ENCODE measurements at regions not wholly inside any gene's neighbourhood (a gene's known extent, or its start where the extent isn't known, plus 50 kb on each side); places are given as distances from the start of the nearest gene placed in this dataset.

DNA sequence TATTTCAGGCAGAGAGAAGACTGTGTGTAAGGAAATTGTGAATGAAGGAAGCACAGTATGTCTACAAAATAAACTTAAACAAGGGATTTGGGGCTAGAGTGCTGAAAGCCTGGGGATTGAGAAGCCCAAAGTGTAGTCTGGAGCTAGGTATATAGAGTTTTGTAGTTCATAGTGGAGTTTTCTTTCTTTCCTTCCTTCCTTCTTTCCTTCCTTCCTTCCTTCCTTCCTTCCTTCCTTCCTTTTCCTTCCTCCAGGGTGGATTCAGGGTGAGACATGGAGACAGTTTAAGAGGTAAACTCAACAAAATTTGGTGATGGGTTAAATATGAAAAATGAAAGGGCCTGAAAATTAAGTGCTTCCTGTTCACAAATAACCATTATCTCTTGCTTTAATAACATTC lies 757.8 kb upstream of the CXADR start:
- DNase-seq (ENCODE audit: low read depth), result no peak

DNA sequence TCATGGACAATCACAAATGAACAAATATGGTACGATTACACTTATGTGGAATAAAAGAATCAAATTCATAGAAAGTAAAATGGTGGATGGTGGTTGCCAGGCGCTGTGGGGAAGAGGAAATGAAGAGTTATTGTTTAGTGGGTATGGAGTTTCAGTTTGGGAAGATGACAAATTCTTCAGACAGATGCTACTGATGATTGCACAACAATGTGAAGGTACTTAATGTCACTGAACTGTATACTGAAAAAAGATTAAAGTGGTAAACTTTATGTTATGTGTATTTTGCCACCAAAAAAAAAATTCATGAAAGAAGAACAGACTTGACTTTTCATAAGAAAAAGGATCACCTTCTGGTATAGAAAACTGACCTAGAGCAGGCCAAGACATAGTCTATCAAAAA lies 745.6 kb upstream of the CXADR start:
- no peak for DNase-seq (ENCODE audit: low read depth)

DNA sequence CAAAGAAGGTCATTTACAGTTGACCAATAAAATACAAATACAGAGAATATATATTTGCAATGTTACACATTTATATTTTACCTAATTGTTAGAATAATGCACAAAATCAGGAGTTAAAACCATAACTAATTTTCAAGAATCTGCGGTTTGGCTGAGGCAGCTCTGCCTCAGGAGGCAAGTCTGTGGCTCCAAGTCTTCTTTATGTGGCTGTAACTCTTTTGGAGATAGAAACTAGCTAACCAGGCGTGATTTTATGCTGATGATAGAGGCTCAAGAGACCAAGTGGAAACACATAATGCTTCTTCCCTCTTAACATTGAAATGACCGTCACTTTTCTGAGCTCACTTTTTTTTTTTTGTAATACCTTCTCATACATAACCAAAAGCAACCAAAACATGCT lies 744.7 kb upstream of the CXADR start:
- no peak for DNase-seq (ENCODE audit: low read depth)

DNA sequence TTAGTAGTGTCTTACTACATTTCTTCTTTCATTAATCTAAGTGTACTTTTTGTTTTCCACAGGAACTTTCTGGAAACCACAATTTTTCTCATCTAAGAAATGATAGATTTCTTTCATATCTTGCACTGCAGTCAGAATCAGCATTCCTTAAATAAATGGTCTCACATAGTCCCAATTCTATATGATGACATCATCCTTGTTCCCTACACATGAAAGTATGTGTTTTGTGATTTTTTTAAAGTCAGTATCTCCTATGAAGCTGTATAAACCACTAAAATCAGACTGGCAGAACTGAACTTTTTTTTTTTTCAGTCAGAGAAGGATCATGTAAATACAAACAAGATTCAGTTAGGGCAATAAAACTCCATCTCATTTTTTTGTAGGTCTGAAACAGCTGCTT lies 742.6 kb upstream of the CXADR start:
- DNase-seq (ENCODE audit: low read depth), result no peak

DNA sequence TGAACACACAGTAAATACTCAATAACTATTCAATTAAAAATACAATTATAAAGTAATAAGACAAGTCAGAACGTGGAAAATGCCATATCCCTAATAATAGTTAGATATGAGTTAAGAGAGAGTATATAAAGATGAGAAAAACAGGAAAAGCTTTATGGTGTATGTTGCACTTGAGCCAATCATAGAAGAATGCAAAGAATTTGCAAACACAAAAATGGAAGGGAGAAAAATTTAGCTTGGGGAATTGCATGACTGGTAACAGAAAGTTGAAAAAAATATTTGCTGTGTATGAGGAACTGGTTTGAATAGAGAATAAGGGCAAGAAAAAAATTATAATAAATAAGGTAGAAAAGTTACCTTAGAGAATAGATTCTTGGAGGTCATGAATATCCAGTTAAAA lies 739.6 kb upstream of the CXADR start:
- no peak for DNase-seq (ENCODE audit: low read depth)

DNA sequence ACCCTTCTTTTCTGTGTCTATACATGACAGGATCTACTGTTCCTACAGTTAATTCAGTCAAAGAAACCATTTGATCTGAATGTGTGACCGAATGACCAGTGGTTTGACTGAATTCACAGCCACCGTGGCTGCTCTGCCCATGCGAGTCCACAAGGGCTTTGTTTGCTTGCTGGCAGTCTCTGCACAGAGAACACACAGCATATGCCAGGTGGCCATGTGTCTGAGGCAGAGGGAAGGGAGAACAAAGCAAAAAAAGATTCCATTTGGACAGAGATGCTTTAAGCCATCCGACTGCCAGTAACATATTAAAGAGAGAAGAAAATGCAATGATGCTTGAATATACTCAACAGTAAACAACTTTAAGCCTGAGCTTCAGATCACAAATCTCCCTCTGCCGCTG lies 737.8 kb upstream of the CXADR start:
- no peak for DNase-seq (ENCODE audit: low read depth)

DNA sequence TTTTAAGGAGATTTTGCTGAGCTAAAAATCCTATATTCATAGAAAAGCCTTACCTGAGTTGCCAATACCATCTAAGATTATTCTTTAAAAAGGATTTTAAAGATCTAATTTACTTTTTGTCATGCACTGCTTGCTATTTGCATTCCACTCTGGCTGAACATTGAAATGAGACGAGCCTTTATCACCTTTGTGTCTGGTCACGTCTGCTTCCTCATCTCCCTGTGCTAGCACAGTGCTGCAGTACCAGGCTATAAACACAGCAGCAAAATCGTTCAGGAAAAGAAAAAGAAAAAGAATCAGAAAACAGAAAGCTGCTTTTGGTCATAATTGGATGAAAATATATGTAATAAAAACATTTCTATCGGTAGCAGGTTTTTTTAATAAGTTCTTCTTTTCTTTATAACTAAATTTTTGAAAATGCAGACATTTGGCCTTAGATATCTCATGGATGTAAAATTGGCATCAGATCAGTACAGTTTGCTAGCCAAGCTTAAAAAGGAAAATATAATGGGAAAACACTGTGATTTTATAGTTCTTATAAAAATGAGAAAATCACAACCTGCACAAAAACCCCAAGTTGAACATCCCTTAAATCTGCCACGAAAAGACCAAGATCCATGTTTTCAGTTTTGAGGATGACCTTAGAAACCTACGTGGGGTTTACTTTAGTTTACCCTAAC lies 735.7 kb upstream of the CXADR start:
- DNase-seq (ENCODE audit: low read depth), result no peak

DNA sequence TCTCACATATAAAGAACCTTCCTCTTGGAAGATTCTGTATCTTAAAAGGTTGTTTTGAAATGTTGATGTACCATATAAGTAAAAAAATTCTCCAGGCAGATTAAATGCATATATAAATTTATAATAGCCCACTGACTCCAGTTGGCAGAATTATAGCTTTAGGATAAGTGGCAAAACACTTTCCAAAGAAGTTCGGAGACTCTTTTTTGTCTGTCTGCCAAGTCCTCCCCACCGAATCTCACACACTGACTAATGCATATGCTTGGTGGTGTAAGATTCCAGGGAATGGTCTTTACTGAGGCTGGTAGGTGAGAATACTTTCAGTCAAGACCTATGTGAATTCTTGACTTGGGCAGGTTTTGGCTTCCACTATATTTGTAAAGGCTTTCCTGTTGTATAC lies 724.3 kb upstream of the CXADR start:
- DNase-seq (ENCODE audit: low read depth), result no peak

DNA sequence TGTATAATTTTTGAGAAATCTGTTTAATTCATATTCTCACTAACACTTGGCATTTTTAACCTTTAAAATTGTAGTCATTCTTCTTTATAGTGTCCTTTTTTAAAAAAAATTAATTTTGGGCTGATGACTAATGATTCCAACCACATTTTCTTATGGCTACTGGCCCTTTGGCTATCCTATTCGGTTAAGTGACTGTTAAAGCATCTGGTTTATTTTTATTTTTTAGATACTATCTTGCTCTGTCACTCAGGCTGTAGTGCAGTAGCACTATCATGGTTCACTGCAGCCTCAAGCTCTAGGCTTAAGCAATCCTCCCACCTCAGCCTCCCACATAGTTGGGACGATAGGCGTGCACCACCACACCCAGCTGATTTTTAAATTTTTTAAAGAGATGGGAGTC lies 723.2 kb upstream of the CXADR start:
- no peak for DNase-seq (ENCODE audit: low read depth)

DNA sequence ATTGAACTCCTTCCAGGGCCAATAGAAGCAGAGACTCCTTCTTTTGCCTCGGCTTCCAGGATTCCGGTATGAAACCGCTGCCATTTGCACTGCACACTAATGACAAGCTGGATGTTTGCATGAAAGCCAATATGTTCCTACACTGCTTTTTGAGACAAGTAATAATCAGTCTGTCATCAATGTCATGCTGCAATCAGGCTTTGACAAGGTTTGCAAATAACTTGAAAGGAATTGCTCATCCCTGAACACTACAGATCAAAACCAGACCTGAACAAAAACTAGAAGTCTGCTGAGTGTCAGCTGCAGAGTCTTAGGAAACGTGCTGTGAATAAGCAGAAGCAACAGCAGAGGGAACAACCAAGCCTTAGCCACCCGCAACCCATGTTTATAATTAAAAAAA lies 720.7 kb upstream of the CXADR start:
- DNase-seq (ENCODE audit: low read depth), result no peak

DNA sequence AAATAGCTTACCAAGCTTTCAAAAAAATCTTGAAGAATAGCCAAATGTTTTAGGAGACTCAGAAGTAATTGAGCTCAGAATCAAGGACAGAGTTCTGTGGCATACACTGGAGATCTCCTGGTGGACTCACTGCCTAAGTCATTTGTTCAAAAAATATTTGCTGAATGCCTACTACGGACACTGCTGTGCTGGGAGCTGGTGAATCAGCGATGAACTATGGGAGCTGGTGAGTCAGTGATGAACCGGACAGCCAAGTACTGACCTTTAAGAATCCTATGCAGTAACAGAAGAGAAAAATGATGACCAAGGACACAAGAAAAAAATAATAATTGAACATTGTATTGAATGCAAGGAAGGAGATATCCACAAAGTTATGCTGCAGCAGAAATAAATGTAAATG lies 717.9 kb upstream of the CXADR start:
- no peak for DNase-seq (ENCODE audit: low read depth)

DNA sequence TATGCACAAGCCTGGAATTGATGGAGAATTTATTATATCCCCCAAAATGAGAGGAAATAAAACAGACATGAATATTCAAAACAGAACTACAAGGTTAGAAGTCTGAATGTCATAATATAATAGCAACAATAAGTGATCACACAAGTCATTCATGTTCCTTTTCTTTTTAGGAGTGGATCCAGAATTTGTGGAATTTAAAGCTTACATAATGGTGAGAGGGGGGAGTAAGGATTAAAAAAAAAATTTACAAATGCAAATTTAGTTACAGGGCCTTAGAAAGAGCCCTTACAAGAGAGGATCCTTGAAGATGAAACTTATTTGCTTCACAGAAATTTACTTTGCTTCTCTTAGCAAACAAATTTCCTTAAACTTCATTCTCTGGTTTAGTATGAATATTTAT lies 716.1 kb upstream of the CXADR start:
- no peak for DNase-seq (ENCODE audit: low read depth)

DNA sequence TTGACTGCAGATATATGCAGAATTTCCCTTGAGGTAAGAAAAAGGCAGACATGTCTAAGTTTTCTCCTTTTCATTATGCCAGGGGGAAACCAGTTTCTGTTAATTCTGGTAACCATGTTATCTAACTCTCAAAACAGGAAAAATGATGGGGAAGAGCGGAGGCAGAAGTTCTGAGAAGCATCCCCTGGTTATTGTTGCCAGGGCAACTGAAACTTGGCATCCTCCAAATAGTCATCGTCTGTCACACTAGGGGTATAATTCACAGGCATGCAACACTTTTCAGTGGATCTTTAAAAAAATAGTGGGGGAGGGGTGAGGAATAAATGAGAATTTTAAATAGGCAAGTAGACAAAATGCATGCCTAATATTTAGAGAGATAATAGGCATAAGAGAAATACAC lies 715.3 kb upstream of the CXADR start:
- no peak for DNase-seq (ENCODE audit: low read depth)

DNA sequence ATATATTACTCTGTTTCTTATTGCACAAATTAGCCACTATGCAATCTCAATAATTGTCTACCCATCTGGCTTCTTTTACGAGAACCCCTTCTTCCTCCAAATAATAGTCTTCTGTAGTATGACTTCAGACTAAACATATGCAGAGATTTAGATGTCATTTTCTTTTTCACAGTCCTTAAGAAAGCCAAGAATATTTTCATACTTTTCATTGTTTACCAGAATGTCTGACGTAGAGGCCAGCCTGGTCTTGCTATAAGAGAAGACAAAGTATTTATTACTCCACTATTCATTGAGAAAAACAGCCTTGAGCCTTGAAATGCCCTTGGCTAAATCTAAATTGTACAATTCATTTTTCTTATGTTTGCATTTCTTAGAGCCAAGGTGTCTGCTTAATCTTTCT lies 714.9 kb upstream of the CXADR start:
- DNase-seq (ENCODE audit: low read depth), result no peak

DNA sequence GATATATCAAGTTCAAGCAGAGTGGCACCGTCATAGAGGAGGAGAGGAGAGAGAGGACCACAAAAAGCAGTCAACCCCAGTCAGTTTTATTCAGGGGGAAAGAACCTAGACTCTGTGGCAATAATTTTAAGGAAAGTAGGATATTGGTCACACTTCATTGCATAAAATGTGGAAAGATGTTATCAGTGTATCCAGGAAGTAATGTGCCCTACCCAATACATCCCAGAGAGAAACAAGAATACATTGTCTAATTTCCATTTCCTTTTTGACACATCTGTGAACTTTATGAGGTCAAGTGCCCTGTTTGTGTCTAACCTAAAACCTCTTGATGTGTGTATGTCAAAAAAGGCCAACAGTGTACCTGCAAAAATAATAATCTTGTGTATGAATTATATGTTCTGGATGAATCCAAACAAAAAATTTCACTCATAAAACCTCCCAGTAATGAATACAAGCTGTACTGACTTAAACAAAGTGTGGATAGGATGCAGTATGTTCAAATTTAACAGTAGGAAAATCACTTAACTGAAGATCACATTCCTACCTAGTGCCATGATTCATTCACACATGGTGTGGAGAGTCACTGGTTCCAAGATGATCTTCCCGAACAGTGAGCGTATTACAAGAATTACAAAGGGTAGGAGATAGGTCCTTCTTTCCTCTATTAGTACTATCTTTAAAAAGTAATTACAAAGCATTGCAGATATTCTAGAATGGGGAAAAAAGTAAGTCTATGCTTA lies 712.1 kb upstream of the CXADR start:
- no peak for DNase-seq (ENCODE audit: low read depth)

DNA sequence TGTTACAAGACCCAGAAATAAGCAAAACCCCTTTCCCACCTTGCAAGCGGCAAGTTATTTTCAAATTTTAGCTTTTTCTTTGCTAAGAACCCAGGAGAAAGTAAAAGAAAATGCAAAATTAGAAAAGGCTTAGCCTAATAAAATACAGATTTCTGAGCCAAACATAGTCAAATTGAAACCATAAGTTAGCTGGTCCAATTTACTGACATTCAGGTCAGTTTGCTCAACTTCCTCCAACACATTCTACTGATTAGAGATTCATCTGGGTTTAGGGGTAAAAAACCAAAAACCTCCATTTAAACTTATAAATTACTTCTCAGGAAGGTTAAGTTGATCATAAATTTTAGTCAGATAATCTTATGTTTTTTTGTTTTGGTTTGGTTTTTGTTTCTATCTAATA lies 701.8 kb upstream of the CXADR start:
- no peak for DNase-seq (ENCODE audit: low read depth)

DNA sequence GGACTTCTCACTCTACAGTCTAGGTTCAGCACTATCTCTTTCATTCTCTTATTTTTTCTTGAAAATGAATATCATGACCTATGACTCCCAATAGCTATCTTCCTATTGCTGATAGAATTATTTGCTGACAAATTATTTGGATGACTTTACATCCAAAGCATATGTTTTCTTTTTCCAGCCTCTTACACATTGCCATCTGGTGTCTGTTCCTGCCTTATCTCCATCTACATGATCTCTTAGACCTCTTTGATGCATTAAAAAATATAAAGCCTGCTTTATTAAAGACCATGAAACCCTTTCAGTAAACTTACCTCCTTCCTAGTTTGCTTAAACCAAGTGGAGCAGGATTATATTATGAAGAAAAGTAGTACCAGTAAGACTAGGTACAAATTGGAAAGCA lies 700.9 kb upstream of the CXADR start:
- no peak for DNase-seq (ENCODE audit: low read depth)

DNA sequence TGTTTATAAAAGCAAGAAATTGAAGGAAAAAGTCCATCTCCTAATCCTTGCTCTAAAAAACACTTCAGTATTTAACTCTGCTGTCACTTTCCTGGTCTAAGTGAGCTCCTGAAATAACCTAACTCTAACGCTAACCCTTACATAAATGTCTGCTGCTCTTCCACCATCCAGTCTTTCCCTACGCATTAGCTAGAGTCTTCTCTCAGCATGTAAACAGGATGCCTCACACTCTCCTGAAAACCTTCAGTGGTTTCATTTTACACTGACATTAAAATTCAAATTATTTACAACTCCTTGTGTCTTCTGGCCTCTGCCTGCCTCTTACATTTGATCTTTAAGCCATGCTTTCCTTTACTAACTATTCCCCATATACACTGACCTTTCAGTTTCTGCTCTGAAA lies 697.6 kb upstream of the CXADR start:
- DNase-seq (ENCODE audit: low read depth), result no peak

DNA sequence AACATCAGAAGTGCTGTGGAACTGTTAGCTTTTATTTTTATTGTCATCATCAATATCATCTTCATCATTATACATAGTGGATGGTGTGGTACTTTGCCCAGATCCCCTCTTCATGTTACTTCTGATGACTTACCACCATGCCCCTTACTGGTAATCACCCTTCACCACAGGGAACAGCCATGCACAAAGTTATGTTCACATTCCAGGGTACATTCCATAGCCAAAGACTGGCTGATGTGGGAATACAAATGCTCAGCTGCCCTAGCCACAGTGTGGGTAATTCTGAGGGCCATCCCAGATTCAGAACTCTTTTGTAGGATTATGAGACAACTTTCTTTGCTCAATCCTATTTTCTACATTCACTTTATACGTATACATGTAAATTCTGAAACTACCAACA lies 691.3 kb upstream of the CXADR start:
- no peak for DNase-seq (ENCODE audit: low read depth)

DNA sequence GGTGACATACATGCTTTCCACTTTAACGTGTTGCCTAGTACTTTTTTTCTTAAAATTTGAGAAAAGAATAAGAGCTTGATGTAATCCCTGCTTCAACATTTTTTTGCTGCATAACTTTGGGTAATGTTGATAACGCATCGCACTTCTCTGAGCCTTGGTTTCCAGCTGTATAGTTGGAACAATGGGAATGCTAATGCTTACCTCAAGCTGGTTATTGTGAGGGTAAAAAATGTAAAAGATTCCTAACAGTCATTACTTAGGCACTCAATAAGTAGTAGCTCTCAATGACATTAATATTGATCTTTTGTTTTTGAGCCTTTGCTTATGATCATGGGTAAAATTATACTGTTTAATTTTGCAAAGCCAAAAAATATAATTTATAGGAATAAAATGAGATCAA lies 683.3 kb upstream of the CXADR start:
- no peak for DNase-seq (ENCODE audit: low read depth)

DNA sequence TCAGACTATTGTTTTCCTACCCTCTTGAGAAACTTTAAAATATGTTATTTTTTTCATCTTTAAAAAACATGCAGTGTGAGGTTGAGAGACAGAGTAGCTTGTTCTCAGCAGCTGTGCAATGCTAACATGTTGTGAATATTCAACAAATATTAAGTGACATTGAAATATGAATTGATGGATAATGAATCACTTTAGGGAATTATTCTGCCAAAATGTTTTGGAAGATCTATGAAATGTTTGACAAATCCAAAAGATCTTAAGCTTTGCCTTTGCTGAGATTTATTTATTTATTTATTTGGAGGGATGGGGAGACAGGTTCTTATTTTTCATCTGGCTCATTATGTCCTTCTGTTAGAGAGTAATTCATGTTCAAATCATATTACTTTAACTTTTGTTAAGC lies 680.1 kb upstream of the CXADR start:
- DNase-seq (ENCODE audit: low read depth), result no peak

DNA sequence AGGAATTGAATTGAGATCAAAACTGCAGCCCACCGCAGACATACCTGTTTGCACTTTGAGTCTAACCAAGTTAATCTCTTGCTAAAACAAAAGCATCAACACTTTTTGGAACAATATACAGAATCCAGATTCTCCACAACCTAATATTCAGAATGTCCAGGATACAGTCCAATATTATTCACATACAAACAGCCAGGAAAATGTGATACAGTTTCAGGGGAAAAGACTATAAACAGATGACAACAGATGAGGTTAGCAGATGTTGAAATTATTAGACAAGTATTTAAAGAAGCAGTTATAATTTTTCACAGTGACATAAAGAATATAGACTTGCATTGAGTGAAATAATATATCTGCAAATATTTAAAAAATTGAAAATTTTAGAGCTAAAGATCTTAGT lies 678.1 kb upstream of the CXADR start:
- no peak for DNase-seq (ENCODE audit: low read depth)

DNA sequence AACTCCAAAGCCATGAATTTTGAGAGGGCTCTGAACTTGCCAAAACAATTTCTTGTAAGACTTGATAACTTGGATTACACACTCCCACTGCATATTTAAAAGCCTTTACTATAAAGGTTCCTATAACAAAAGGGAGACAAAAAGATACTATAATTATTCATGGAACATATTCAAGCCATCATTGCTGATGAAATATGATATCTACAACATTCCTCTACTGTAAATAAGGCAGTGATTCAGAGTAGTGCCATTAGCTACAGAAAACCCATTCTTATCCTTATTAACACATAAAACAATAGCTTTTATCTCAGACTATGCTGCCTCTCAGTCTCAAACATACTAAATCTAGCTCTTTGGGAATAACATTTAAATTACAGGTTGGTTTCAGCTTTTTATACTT lies 675.5 kb upstream of the CXADR start:
- DNase-seq (ENCODE audit: low read depth), result no peak

DNA sequence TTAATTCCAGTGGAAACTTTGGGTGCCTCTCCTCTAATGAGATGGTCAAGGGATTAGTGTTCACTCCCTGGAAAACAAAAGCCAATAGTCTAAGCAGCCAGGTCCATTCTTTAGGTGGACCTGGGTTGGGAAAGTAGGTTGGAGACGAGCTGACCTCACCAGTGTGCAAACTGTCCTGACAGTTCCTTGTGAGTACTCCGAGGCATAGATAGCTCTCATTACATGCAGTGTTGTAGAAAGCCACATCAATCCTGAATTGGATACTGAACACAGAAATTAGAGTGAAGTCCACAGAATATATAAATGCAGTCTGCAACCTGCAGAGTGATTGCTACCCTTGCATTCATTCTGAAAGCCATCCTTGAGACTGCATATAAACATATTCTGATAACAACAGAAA lies 675.1 kb upstream of the CXADR start:
- DNase-seq (ENCODE audit: low read depth), result no peak

Measured in activated T-helper 9 cell treated with anti-CD3 and anti-CD28 coated beads, Interleukin-2, amount 50 U/mL, for 16 hours (primary cell).